NCI-H2029 (cell line): ENCODE measurements at regions not wholly inside any gene's neighbourhood (a gene's known extent, or its start where the extent isn't known, plus 50 kb on each side); places are given as distances from the start of the nearest gene placed in this dataset.
"Not testable (repeated sequence)": the region's sequence is repeated elsewhere in the genome, so short reads cannot be mapped to it uniquely, and the experiment has no call there.

Experiments used
- DNase-seq: peaks from one replicate; lab custom pipeline; 2025; lab: John Stamatoyannopoulos, UW

DNA sequence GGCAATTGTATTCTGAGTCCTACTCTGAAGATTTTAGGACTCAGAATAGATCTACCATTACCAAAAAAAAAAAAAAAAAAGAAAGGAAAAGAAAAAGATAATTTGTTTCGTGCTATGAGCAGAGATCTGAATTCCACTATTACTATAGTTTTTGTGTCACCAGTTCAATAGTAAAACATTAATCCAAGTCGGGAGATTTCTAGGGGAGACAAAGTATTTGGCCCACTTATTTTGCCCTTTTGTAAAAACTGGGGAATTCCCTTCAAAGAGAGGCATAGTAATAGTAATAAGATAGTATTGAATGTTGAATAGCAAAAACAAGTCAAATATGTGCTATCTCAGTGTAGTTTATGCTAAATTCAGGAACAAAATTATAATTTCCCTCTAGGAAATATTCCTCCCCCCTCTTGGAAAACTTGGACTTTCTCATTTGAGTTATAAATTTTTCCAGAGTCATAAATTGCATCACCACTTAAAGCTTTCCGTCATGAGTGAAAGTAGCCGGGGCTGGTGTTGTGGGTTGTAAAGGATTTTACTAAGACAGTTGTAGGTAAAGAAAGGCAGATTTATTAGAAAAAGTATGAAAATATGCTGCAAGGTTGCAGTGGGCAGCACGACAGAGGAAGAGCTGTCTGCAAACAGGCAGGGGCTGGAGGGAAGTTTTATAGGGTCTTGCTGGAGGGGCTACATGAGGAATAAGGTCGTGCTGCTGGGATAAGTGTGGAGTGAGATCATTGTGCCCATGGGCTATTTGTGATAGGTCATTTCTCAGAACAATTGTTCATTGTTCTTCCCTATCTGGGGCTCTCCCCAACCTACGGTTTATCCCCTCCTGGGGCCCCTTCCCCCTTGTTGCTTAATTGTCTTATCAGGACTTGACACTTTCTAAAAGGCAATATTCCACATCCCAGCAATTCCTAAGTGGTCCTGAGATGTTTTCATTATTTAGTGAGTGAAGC is 1009.9 kb downstream of the PLA2G4A start:
- DNase-seq, result no peak

DNA sequence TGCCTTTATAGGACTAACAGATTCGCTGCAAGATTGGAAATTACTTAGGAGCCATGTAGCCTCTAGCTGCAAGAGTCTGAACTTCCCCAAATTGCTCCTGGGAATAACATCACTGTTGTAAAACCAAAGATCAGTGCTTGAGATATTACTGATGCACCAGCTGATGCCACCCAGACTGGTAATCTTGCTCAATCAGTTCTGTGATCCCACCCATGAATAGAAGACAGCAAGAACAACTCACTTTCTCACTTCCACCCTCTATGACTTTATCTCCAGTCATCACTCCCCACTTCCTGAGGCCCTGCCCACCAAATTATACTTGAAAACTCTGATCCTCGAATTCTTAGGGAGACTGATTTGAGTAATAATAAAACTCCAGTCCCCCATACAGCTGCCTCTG is 1011.1 kb downstream of the PLA2G4A start:
- no peak for DNase-seq

DNA sequence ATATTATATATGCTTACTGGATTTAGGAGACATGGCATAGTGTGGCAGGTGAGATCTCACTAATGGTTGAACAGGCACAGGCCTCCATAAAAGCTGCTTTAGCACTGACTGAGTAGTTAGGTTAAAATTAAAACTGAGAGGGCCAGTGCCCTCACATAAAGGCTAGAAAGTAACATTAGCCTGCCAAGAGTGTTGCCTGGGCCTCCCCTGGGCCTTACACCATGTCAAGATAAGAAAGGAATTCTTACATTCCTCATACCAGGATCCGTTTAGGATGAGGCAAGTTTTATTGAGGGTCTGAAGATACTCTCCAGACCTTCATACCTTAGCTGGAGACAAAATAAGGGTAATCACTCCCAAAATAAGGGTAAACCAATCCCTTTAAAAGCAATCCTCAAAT is 1011.8 kb downstream of the PLA2G4A start:
- no peak for DNase-seq

DNA sequence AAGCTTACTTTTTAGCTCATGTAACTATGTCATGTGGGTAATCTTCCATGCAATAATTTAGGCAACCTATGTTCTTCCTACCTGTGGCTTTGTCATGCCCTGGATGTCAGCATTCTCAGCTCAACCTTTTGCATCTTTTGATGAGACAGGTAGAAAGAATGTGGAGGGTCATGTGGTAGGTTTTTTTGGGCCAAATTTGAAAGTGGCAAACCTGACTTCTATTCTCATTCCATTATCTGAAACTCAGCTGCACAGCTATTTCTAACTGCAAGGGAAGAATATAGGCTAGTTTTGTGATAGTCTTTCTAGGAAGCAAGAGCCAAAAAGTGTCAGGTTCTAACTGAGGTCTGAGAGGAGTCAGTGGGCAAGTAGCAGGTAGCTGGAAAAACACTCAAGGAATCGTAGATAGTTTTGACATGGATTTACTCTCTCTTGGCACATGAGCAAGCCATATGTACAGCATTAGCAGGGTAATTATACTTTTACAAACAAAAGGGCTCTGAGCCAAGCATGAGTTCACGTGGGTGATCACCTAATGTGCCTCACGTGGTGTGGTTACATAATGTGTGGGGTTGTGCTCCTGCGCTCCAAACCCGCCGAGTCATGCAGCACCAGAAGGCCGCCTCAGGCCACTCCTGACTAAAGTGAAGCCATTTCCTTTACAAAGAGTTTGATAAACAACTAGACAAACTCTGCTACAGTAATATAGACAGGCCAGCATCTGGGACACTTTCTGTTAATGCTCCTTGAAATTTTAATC is 1013.8 kb downstream of the PLA2G4A start:
- DNase-seq, result peak; percentile 2

DNA sequence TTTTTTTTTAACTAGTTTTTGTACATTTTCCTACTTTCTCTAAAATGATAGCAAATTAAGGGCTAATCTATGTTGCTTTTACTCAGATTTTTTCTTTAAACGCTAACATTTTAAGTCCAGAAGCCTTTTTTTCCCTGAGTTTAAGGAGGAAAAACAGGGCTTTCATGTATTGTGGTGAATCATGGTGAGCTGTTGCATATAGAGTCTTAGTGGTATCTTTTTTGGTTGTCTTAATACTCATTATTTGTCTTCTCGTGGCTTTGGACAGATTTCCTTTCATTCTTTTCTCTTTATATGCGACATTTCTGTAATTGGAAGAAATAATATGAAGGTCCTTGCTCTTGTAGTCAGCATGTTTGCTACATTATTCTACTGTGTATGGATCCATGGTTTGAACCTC is 1015.6 kb downstream of the PLA2G4A start:
- DNase-seq, result no peak

DNA sequence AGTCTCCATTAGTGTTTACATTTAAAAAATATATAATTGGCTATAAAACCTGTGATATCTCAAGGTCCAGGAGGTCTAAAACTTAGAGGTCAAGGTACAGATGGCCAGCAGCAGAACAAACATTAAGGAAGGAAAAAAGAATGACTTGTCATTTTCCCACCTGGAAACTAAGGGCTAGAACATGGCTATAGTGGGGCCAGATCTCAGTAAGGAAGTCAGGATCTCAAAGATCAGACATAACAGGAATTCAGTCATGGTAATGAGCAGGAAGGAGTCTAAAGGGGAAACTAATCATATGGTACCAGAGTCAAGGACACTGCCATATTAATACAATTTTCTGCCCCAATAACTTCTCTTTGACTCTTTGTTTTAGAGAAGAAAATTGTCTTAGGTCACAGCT is 1018.8 kb downstream of the PLA2G4A start:
- no peak for DNase-seq

DNA sequence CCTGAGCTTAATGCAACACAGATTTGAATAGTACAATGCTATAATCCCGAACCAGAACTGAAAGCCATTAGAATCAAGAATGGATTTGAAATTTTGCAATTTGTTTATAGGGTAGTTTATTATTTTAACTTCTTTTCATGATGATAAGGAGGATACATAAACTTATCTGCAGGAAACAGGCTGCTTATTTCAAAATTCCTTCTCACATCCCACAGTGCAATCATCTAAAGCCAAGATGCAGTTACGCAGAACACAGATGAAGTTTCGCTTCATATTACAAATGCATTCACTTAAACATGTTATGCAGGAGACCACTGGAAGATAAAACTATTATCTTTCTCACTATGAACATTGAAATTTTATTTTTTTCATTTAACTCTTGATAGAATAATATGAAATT is 1019.6 kb downstream of the PLA2G4A start:
- no peak for DNase-seq

DNA sequence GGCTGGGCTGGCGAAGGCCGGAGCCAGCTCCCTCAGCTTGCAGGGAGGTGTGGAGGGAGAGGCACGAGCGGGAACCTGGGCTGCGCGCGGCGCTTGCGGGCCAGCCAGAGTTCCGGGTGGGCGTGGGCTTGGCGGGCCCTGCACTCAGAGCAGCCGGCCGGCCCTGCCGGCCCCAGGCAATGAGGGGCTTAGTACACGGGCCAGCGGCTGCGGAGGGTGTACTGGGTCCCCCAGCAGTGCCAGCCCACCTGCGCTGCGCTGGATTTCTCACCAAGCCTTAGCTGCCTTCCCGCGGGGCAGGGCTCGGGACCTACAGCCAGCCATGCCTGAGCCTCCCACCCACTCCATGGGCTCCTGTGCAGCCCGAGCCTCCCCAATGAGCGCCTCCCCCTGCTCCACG is 1021.4 kb downstream of the PLA2G4A start:
- DNase-seq, result not testable (repeated sequence)

DNA sequence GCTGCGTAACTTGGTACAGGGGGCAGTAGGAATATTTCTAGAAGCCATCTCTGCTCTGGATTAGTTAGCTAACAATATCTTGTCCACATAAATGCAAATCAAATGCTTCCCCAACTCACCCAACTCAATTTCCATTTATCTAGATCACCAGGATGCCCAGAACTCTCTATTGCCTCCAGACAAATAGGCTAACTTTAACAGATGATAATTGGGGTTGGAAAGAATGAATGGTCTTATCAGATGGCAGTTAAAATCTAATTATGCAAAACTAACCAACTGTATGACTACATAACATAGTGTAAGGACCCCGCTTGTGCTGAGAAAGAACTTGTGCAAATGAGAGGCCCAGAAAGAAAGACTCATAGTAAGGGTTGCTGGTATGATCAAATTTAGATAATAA is 1024.8 kb downstream of the PLA2G4A start:
- no peak for DNase-seq

DNA sequence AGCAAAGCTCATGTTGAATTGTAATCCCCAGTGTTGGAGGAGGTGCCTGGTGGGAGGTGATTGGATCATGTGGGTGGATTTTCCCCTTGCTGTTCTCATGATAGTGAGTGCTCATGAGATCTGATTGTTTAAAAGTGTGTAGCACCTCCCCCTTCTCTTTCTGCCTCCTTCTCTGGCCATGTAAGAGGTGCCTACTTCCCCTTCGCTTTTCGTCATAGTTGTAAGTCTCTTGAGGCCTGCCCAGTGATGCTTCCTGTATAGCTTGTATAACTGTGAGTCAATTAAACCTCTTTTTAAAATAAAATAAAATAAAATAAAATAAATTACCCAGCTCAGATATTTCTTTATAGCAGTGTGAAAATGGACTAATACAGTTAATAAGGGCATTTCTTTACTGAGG is 1025.7 kb downstream of the PLA2G4A start:
- no peak for DNase-seq

DNA sequence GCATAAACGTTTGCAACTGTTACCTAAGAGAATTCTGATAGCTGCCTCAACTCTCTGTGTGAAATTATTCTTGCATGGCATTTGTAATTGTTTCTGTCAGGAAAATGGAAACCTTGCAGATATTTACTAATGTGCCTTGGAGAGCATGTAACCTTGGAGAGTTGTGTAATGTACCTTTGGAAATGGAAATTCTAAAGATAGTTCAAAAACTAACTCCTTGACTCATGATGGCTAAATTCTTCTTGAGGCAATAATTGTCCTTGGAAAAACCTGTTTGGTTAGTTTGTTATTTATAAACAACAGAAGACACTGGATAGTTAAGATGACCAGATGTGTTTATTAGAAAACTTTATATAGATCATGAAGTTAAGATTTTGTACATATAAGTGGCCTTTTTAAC is 1033.8 kb downstream of the PLA2G4A start:
- DNase-seq, result no peak

DNA sequence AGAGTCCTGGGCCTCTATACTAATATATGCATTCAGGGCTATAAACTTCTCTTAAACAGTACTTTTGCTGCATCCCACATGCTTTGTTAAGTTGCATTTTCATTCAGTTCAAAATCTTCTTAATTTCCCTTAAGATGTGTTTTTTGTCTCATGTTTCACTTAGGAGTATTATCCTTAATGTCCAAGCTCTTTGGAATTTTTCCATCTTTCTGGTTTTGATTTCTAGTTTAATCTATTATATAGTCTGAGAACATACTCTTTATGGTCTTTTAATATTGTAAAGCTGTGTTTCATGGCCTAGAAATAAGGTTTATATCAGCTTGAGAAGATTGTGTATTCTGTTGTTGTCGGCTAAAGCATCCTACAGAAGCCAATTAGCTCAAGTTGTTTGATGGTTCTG is 1041.8 kb downstream of the PLA2G4A start:
- DNase-seq, result no peak

DNA sequence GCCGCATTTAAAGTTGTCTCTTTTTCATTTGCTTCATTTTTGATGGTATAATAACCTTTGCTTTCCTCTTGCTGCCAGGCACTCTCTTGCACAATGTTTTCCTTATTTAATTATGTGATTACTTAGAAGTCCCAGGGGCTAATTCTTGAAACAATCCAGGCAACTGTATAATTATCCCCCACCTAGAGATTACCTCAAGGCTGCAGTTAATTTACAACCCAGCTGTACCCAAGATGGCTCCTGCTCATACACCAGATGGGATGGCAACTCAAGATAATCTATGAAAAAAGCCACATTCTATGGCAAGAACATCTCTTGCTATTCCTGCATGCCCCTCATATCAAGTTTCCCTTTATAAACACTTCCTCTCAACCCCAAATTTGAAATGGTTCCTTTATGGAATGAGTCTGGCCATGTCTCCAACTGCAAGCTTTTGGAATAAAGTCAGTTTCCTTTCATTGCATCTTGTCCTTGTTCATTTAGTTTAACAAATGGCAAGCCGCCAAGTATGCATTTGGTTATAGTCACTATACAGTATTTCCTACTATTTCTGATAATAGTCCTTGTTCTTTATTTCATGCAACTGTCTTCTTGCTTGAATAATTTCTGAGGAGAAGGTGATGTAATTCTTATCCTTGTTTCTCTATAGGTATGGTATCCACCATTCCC is 1042.6 kb downstream of the PLA2G4A start:
- no peak for DNase-seq

DNA sequence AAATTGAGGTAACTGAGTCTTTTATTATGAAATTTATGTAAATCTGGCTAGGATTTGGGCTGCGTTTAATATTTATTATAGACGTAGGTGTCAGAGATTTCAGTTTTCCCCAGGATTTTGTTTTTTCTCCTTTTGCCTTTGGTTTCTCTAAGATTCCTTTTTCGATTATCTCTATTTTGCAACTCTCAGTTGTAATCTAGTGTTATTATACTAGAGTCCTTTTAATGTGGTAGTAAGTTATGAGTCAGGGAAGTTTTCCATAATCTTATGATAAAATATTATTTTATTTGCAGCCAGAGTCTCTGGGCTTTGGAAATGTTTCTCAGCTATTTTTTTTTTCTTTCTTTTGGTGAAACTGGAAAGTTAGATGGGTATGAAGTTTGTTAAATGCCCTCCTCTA is 1043.8 kb downstream of the PLA2G4A start:
- DNase-seq, result no peak

DNA sequence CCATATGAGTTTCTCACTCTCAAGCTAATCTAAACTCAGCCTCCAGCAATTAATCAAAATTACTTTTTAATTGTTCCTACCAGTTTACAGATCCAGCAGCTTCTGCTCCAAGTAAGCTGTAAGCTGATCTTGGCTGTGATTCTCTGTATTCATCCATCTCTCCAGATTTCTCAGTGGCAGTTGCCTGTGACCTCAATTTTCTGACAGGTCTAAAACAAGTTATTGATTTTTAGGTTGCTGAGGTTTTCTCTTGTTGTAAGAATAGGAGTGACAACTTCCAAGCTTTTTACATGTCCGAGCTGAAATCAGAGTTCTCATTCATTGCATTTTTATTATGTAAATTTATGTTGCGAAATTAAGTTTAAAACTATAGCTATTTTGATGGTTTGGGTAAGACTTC is 1044.4 kb downstream of the PLA2G4A start:
- no peak for DNase-seq

DNA sequence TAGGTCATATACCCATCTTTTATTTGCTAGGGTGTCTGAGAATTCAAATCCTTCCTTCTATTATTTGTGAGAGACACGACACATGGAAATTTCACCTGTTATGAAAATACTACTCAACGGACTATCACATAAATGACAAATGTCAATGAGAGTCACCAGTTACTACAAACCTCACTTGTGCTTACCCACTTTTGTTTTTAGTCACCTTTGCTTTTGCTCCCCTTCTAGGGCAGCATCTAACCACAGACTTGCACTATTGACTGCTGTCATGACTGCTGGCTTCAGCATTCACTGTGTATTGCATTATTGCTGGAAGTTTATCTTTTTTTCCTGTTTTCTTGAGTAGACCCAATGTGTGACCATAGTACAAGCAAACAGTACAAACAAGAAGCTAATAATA is 1048.0 kb downstream of the PLA2G4A start:
- DNase-seq, result no peak

DNA sequence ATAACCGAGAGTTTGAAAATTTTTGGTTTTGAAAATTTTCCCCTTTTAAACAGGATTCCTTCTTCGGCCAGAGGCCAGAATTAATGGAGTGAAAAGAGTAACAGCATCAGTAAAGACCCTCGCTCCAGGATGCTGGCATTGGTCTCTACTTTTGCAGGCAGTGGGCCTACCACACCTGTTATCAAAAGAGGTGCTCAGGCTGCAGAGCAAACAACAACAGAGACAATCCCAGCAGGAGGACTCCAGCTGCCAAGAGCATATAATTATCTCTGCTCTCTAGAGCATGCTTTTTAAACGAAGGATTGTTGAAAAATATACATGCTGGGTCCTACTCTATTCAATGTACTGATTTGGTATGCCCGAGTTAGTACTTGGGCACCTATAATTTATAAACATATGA is 1048.5 kb downstream of the PLA2G4A start:
- peak; percentile 61 for DNase-seq

DNA sequence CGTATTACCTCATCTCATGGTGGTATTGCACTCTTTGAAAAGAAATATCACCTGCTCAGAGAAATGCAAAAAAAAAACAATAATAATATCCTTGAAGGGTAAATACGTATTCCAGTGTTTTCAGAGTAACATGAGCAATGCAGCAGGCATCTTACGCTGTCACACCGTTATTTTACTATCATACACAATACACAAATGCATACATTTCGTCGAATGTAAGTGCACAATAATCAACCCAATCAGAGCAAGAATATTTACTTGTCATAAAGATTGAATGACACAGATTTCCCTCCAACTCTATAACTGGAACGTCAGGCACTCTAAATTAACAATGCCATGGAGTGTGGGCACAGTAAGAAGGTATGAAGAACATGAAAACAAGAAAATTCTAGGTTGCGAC is 1050.1 kb downstream of the PLA2G4A start:
- no peak for DNase-seq

DNA sequence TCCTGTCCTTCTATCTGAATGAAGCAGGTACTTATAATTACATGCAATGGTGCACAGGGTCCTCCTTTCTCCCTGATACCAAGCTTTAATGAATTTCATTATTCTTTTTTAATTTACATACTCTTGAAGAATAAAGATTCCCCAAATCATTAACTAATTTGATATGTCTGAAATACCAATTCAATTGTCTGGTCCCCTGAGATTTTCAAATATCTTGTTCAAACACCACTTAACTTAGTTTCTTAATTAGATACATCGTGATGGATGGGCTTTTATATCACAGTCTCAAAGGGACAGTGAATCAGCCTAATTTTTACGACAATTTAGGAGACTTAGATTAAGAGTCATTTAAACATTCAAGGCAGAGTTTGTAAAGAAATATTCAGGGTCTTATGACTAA is 1054.6 kb downstream of the PLA2G4A start:
- DNase-seq, result no peak

DNA sequence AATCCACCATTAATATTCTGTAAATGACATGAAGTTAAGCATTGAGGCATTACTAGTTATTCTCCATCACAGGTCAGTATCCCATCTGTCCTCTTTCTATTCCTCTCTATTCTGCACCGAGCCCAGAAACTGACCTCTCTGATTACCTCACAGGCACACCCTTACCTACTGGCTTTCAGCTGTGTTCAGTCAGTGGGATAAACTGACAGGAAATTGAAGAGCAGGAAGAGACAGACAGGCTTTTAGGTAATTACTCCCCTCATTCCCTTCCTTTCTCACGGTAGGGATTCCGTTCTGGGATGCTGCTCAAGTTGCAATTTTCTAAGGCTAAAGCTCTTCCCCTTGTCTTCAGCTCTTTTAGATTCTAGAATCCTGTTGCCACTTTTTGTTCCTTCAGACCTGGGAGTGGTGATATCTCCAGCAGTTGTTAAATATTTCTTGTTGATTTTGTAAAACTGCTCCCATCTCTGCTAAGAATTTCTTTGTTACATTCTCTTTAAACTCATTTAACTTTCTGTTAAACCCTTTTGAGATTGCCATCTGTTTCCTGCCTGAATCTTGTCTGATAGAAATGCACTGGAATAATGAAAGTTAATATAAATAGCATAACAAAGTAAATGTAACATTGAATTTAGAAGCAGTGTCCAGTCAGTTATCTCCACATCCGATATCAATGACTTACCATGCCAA is 1063.4 kb downstream of the PLA2G4A start:
- no peak for DNase-seq

DNA sequence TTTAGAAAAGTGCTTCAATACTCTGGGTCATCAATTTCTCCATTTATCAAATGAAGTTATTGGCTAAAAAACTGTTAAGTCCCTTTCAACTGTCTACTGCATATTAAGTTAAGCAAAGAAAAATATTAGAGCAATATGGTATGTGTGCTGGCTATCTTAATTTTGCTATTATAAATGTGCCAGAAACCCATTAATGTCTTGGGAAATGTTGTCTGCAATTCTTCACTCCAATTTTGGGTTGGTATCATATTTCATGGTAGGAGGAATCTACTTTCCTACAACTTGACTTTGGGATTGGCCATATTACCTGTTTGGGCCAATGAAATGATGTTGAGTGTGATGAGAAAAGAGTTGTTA is 1063.9 kb downstream of the PLA2G4A start:
- DNase-seq, result no peak

DNA sequence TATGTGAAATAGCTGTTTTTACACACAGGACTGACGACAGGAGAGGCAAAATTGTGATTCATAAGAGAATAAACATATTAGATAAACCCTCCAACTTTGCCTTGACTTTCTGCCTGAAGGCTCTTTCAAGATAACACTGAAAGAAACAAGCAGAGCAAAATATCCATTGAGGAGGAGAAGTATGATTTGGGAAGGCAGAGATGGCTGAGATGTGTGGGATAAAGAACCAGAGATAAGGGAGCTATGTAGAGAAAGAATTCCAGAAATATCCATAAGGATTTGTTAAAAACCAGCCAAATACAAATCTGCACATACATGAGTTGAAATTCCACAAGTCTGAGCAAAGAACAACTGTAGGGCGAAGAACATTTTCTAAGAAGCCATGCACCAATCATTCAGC is 1064.7 kb downstream of the PLA2G4A start:
- DNase-seq, result no peak
